Ectodermal cell (in vitro differentiated cells): ENCODE measurements at regions not wholly inside any gene's neighbourhood (a gene's known extent, or its start where the extent isn't known, plus 50 kb on each side); places are given as distances from the start of the nearest gene placed in this dataset.

Experiments used
- H3K27ac ChIP-seq: 2 replicates; pipeline ENCODE4 v1.7.0; 2013; ENCODE audit warnings: mild to moderate bottlenecking, low read depth, low read length; ENCODE audit not compliant: insufficient read depth, poor library complexity, severe bottlenecking
- H3K27me3 ChIP-seq: 2 replicates; pipeline ENCODE4 v1.7.0; 2013; ENCODE audit warnings: mild to moderate bottlenecking, low read length; ENCODE audit not compliant: insufficient read depth, control insufficient read depth, poor library complexity, severe bottlenecking
- H3K36me3 ChIP-seq: one replicate; pipeline ENCODE4 v1.7.0; 2013; ENCODE audit warnings: low read length; ENCODE audit not compliant: control insufficient read depth, insufficient read depth
- H3K4me1 ChIP-seq: one replicate; pipeline ENCODE4 v1.7.0; 2013; ENCODE audit warnings: low read length; ENCODE audit not compliant: control insufficient read depth, insufficient read depth
- H3K4me3 ChIP-seq: 2 replicates; pipeline ENCODE4 v1.7.0; 2013; ENCODE audit warnings: low read depth, low read length, control low read depth; ENCODE audit not compliant: insufficient read depth
- H3K9me3 ChIP-seq: 2 replicates; pipeline ENCODE4 v1.7.0; 2013; ENCODE audit warnings: mild to moderate bottlenecking, low read length, moderate library complexity; ENCODE audit not compliant: control insufficient read depth
- WGBS, 2 experiments: methylation state at CpG; one replicate each; pipeline ENCODE4 v1.1.7; 2013; ENCODE audit warnings: missing lambda C conversion rate in 2 of 2; 5-methylcytosine and 5-hydroxymethylcytosine counted together

DNA sequence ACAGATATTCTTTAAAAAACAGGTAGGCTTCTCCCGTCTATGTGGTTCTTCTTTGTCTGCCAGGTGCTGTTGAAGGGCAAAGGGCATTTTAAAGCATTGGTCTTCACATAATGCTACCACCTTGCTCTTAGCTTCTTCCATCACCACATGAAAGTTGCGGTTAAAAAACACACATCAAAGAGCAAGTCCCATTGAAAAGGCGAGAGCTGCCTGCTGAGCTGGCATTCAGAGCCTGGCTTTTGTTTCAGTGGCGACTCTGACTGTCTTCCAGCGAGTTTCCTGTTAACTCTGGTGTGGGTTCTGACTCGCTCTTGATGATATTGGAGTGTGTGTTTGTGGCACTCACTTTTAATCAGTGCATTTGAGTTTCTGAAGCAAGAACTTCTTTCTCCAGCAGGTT is 624.9 kb upstream of the FANCL start:
- 1 to 2% methylated on average over 6 of the region's 6 CpGs for WGBS, 2 experiments
- H3K27ac ChIP-seq = no peak overlapping the region
- H3K36me3 ChIP-seq = no peaks in the 10 kb centered on the region

DNA sequence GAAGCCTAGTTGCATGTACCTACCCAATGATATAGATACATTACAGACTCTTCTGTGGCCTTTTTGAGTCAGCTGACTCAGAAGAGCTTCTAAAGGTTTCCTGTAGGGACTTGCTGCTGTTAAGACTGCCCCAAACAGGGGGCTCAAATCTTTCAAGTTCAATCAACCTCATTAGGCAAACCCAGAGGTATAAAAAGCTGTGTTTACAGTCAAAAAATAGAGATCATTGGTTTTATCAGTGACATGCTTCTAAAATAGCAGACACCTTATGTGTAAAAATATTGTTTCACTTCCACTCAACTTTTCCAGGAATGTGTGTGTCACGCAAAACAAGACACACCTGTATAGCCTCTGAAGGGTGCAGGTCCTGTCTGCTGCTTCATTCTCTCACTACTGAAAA is 624.3 kb upstream of the FANCL start:
- Histone ChIP-seq H3K4me3 (no peak overlapping the region), H3K27ac (no peak overlapping the region), H3K4me1 (peaks cover 20% of the 10 kb centered on the region), H3K9me3 (no peaks in the 10 kb centered on the region), H3K27me3 (no peaks in the 10 kb centered on the region), H3K36me3 (no peaks in the 10 kb centered on the region)
- 86 to 87% methylated on average over 1 of the region's 1 CpG for WGBS, 2 experiments

More for the DNA sequence above, 624.9 kb upstream of the FANCL start:
- Histone ChIP-seq H3K4me1 (peaks cover 20% of the 10 kb centered on the region), H3K27me3 (no peaks in the 10 kb centered on the region), H3K4me3 (no peak overlapping the region), H3K9me3 (no peaks in the 10 kb centered on the region)

- H3K36me3 ChIP-seq = no peaks in the 10 kb centered on the region
- H3K9me3 ChIP-seq = no peaks in the 10 kb centered on the region
- WGBS, 2 experiments = 95 to 96% methylated on average over 3 of the region's 3 CpGs
- no peaks in the 10 kb centered on the region for H3K27me3 ChIP-seq
- H3K4me1 ChIP-seq = peaks cover 13% of the 10 kb centered on the region
- no peak overlapping the region for H3K4me3 ChIP-seq
- H3K27ac ChIP-seq = no peak overlapping the region
Measured at GRCh38 chr2:58862244-58862643, 621.1 kb upstream of the FANCL start.

DNA sequence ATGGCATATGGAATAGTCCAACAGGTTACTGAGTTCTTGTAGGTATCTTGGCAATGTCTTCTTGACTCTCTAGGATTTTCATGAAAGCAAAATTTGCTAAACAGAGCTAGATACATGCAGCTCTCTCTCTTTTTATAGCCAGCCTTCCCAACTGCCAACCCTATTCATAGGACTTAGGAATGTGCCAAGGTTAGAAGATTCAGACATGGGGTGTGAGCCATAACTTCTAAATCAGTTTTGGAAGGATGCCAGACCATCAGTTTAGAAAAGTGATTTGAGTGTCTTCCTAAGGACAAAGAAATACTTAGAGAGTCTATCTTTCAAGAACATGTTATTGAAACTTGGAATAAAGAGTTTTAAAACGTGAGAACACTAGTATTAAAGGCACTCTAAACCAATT is 619.5 kb upstream of the FANCL start:
- H3K4me3 ChIP-seq = no peak overlapping the region
- peaks cover 6% of the 10 kb centered on the region for H3K4me1 ChIP-seq
- no peaks in the 10 kb centered on the region for H3K27me3 ChIP-seq
- 88% methylated on average over 1 of the region's 1 CpG; no CpG with 5 or more reads in 1 of the 2 experiments for WGBS, 2 experiments
- no peaks in the 10 kb centered on the region for H3K9me3 ChIP-seq
- no peaks in the 10 kb centered on the region for H3K36me3 ChIP-seq
- no peak overlapping the region for H3K27ac ChIP-seq

DNA sequence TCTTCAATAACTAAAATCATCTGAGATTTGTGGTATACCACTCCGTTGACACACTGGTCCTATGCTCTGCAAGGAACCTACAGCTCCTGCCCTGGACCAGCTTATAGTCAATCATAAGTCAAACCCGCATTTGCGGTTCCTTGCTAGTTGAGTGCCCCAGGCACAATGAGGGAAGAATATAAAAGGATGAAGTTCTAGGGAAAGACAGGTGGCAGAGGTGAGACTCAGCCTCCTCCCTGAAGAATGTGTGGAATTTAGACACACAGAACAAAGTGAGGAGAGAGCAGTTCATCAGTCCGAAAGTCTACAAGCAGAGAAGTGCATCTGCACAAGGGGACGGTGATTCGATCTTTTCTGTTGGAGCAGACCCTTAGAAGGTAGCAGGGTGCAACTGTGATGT is 615.0 kb upstream of the FANCL start:
- H3K9me3 ChIP-seq = no peaks in the 10 kb centered on the region
- H3K4me3 ChIP-seq = no peak overlapping the region
- no peaks in the 10 kb centered on the region for H3K36me3 ChIP-seq
- H3K27me3 ChIP-seq = no peaks in the 10 kb centered on the region
- WGBS, 2 experiments = 86 to 88% methylated on average over 6 of the region's 6 CpGs
- H3K4me1 ChIP-seq = peaks cover 3% of the 10 kb centered on the region
- no peak overlapping the region for H3K27ac ChIP-seq

DNA sequence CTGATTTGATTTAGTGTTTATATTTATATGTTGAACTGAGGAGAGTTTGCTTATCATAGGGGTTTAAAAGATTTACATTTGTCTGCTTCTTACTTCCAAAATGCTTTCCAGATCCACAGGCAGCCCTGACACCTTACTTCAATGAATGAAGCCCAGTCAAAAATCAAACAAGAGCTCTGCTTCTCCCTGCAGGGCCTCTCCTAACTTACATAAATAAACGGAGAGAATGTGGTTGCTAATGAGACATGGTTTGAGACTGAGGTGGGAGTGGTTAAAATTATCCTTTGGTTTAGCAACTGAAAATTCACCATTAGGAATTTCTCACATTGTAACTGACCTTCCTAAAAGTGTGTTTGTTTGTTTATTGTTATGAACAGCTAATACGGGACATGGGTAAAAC is 612.3 kb upstream of the FANCL start:
- peaks cover 3% of the 10 kb centered on the region for H3K4me1 ChIP-seq
- H3K36me3 ChIP-seq = no peaks in the 10 kb centered on the region
- no peaks in the 10 kb centered on the region for H3K27me3 ChIP-seq
- H3K4me3 ChIP-seq = no peak overlapping the region
- 100% methylated on average over 1 of the region's 2 CpGs; no CpG with 5 or more reads in 1 of the 2 experiments for WGBS, 2 experiments
- H3K27ac ChIP-seq = no peak overlapping the region
- no peaks in the 10 kb centered on the region for H3K9me3 ChIP-seq

DNA sequence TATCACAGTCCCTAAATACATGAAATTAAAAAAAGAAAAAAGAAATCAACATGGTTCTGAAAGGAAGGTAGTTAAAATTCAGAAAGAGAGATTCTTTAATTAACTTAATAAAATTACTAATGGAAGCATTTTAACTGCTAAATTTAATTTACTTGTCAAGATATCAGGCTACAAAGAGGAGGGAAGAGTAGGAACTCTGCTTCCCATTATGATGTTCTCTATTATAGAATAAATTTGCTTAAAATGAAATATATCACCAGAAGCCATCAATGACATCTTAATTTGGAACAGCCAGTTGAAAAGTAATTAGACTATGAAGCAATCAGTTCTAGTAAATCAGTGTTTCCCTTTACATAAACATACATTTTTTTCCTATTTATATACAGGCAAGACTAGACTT is 611.8 kb upstream of the FANCL start:
- Histone ChIP-seq H3K36me3 (no peaks in the 10 kb centered on the region), H3K4me3 (no peak overlapping the region), H3K9me3 (no peaks in the 10 kb centered on the region), H3K27ac (no peak overlapping the region), H3K27me3 (no peaks in the 10 kb centered on the region), H3K4me1 (peaks cover 3% of the 10 kb centered on the region)

DNA sequence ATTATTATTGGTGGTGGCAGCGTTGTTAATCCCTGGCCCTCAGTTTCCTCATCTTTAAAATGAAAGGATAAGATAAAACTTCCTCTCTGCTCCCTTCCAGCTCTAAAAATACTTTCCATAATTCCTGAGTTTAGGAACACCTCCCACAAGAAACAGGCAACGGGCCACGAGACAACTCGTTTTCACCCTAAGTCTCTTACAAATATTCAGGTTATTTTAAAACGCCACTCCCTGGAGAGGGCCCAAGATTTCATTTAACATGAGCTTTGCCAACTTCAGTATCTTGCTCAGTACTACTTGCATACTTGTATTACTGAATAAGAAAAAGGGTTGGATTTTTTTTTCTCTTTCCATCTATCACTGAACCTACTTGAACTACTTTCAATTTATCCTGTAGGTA is 611.1 kb upstream of the FANCL start:
- Histone ChIP-seq H3K4me1 (peaks cover 3% of the 10 kb centered on the region), H3K9me3 (no peaks in the 10 kb centered on the region), H3K36me3 (no peaks in the 10 kb centered on the region), H3K4me3 (no peak overlapping the region), H3K27ac (no peak overlapping the region), H3K27me3 (no peaks in the 10 kb centered on the region)
- 87% methylated on average over 5 of the region's 5 CpGs for WGBS, 2 experiments

GRCh38 chr2:58851598-58851997 is 610.5 kb upstream of the FANCL start:
- Histone ChIP-seq H3K27ac (no peak overlapping the region), H3K36me3 (no peaks in the 10 kb centered on the region), H3K27me3 (no peaks in the 10 kb centered on the region), H3K4me1 (peaks cover 3% of the 10 kb centered on the region), H3K9me3 (no peaks in the 10 kb centered on the region), H3K4me3 (no peak overlapping the region)
- 94 to 95% methylated on average over 2 of the region's 2 CpGs for WGBS, 2 experiments

DNA sequence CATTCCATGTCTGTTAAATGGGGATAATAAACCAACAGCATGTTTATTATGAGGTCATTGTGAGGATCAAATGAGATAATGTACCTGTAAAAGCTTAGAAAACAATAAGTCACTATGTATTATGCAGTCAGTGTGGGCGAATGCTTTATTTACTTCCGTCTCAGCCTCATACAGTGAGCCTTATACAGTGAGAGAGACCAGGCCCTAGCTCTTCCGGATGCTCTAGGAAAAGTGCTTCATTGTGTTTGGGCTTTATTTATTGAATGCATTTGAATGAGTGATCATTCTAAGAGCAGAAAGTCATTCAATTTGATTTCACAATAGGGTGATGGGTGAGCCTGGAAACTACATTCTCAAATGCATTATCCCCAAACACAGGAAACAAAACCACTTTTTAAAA is 603.9 kb upstream of the FANCL start:
- no peak overlapping the region for H3K27ac ChIP-seq
- H3K4me3 ChIP-seq = no peak overlapping the region
- H3K4me1 ChIP-seq = no peaks in the 10 kb centered on the region
- no peaks in the 10 kb centered on the region for H3K36me3 ChIP-seq
- 80 to 86% methylated on average over 3 of the region's 3 CpGs for WGBS, 2 experiments
- H3K9me3 ChIP-seq = no peaks in the 10 kb centered on the region
- H3K27me3 ChIP-seq = no peaks in the 10 kb centered on the region

DNA sequence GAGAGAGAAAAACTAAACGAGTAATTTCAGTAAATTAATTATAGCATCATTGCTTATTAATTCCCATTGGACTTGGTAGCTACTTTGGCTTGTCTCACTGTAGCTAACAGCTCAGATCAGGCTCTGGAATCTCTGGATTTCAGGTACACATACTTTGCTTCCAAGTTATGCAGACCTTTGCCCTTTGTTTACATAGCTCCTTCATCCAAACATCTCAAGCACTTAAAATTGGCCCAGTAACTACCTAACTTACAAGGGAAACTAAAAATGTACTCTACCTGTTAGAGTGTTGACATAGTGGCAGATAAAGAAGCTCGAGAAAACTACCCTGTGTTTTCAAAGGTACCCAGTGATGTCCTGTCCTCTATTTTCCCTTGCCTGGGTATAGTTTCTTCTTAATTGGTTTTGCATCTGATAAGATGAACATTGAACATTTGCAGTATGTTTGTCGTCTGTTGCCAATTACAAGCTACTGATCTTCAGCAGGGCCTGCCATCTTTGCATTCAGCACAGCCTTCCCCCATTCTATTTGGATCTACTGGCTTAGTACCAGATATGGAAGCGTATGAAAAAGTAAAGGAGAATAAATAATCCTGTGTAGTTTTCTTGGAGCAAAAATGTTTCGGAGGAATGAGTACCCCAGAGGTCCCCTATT is 601.5 kb upstream of the FANCL start:
- H3K4me1 ChIP-seq = no peaks in the 10 kb centered on the region
- no peak overlapping the region for H3K4me3 ChIP-seq
- no peaks in the 10 kb centered on the region for H3K9me3 ChIP-seq
- WGBS, 2 experiments = 86 to 96% methylated on average over 5 of the region's 5 CpGs
- no peaks in the 10 kb centered on the region for H3K27me3 ChIP-seq
- H3K27ac ChIP-seq = no peak overlapping the region
- H3K36me3 ChIP-seq = no peaks in the 10 kb centered on the region
